Endothelial cell of umbilical vein (primary cell): ENCODE measurements at regions not wholly inside any gene's neighbourhood (a gene's known extent, or its start where the extent isn't known, plus 50 kb on each side); places are given as distances from the start of the nearest gene placed in this dataset.

Experiments
- BruUV-seq: library from RNA; stranded (reverse); fragments of 400-500 nt; replicated peaks from 2 replicates; lab custom pipeline; 2021; lab: Mats Ljungman, UMichigan
- CTCF ChIA-PET: fragments of 300-600, 350-600 bp; sonication (Branson Sonifier 250); formaldehyde crosslinking; loops from one replicate; lab custom pipeline; 2021; ENCODE audit warnings: antibody characterized with exemption, inconsistent platforms; lab: Charles Lee
- POLR2A ChIA-PET: fragments of 300-600, 350-600 bp; sonication (Branson Sonifier 250); formaldehyde crosslinking; loops from one replicate; lab custom pipeline; 2021; ENCODE audit warnings: antibody characterized with exemption, inconsistent platforms; lab: Charles Lee
- DNase-seq: peaks from one replicate; pipeline ENCODE4 v3.0.0-alpha.2; 2011; ENCODE audit warnings: low read depth, low spot score
- FAIRE-seq: peaks from 2 replicates; lab custom pipeline; 2011; peaks lifted over from hg19 to GRCh38; lab: Jason Lieb, UNC
- H2AFZ ChIP-seq: 2 replicates; pipeline ENCODE4 v1.6.0; 2012; ENCODE audit warnings: low read depth, low read length, control low read depth, inconsistent platforms
- H3K27ac ChIP-seq: 2 replicates; pipeline ENCODE4 v1.5.1; 2011; ENCODE audit warnings: low read depth, mild to moderate bottlenecking, control low read depth, low read length, moderate library complexity; ENCODE audit not compliant: insufficient read depth
- H3K27me3 ChIP-seq, 2 experiments: 2 replicates each; pipeline versions ENCODE4 v1.6.0 to v1.6.1; 2011; ENCODE audit warnings: low read length in 2 of 2, mixed read lengths in 1 of 2; ENCODE audit not compliant: control insufficient read depth in 2 of 2, insufficient read depth in 2 of 2
- H3K36me3 ChIP-seq, 2 experiments: 2 replicates in 1 of 2; 3 replicates in 1 of 2; pipeline ENCODE4 v1.5.1; 2011; ENCODE audit warnings: low read length in 2 of 2, mild to moderate bottlenecking in 1 of 2, moderate library complexity in 1 of 2; ENCODE audit not compliant: control insufficient read depth in 2 of 2, insufficient read depth in 2 of 2; ENCODE audit errors: extremely low read depth in 1 of 2
- H3K4me1 ChIP-seq: 3 replicates; pipeline ENCODE4 v1.5.1; 2011; ENCODE audit warnings: mild to moderate bottlenecking, low read length; ENCODE audit not compliant: control insufficient read depth, insufficient read depth; ENCODE audit errors: extremely low read depth
- H3K4me2 ChIP-seq: 2 replicates; pipeline ENCODE4 v1.6.1; 2011; ENCODE audit warnings: low read length, control low read depth, mixed read lengths; ENCODE audit not compliant: insufficient read depth
- H3K4me3 ChIP-seq, 3 experiments: fragments of 200-600 bp in 1 of 3; sonication (generic), shearing (Covaris generic) in 1 of 3; replicated peaks in 1 of 3; 2 replicates each; pipeline ENCODE4 v1.5.1; 2011 to 2016; ENCODE audit warnings: control low read depth in 3 of 3, low read length in 3 of 3, mild to moderate bottlenecking in 2 of 3, inconsistent platforms in 1 of 3, low read depth in 1 of 3, moderate library complexity in 1 of 3; ENCODE audit not compliant: insufficient read depth in 1 of 3
- H3K79me2 ChIP-seq: 2 replicates; pipeline ENCODE4 v1.6.0; 2012; ENCODE audit warnings: low read length, inconsistent platforms; ENCODE audit not compliant: control insufficient read depth, insufficient read depth
- H3K9ac ChIP-seq: replicated peaks from 2 replicates; pipeline ENCODE3; 2011; ENCODE audit warnings: low read length, control low read depth; ENCODE audit not compliant: insufficient read depth; ENCODE audit errors: extremely low read depth
- H3K9me1 ChIP-seq: replicated peaks from 3 replicates; pipeline ENCODE4 v1.6.0; 2011; ENCODE audit warnings: mild to moderate bottlenecking, low read length; ENCODE audit not compliant: control insufficient read depth, insufficient read depth; ENCODE audit errors: extremely low read depth
- H3K9me3 ChIP-seq: replicated peaks from 2 replicates; pipeline ENCODE4 v1.5.1; 2012; ENCODE audit warnings: low read length, inconsistent platforms; ENCODE audit not compliant: control insufficient read depth, insufficient read depth
- H4K20me1 ChIP-seq: replicated peaks from 2 replicates; pipeline ENCODE3; 2011; ENCODE audit warnings: mild to moderate bottlenecking, low read length; ENCODE audit not compliant: control insufficient read depth, insufficient read depth; ENCODE audit errors: extremely low read depth
- EZH2 ChIP-seq: IDR thresholded peaks from 2 replicates; pipeline ENCODE4 v1.6.1; 2012; ENCODE audit warnings: borderline replicate concordance, low read depth, mild to moderate bottlenecking, moderate library complexity, low read length, inconsistent platforms; ENCODE audit not compliant: severe bottlenecking
- FOS ChIP-seq: IDR thresholded peaks from 2 replicates; pipeline ENCODE4 v1.6.1; 2011; ENCODE audit warnings: mild to moderate bottlenecking, low read length, moderate library complexity, borderline replicate concordance; ENCODE audit not compliant: insufficient read depth
- GATA2 ChIP-seq: IDR thresholded peaks from 2 replicates; pipeline ENCODE4 v1.7.0; 2011; ENCODE audit warnings: low read depth, mild to moderate bottlenecking, moderate library complexity, mixed read lengths, low read length; ENCODE audit not compliant: insufficient read length, insufficient read depth
- JUN ChIP-seq: IDR thresholded peaks from 2 replicates; pipeline ENCODE4 v1.6.1; 2011; ENCODE audit warnings: borderline replicate concordance, low read depth; ENCODE audit not compliant: insufficient read length, insufficient read depth
- MYC ChIP-seq: IDR thresholded peaks from one replicate; pipeline ENCODE4 v1.6.1; 2011; ENCODE audit warnings: mild to moderate bottlenecking, low read depth, low read length
- POLR2A ChIP-seq: IDR thresholded peaks from 2 replicates; pipeline ENCODE4 v1.6.1; 2012; ENCODE audit warnings: low read depth, mild to moderate bottlenecking, control low read depth, low read length
- POLR2AphosphoS5 ChIP-seq: IDR thresholded peaks from 2 replicates; pipeline ENCODE4 v1.6.1; 2012; ENCODE audit warnings: low read depth, mild to moderate bottlenecking, control low read depth, low read length, moderate library complexity; ENCODE audit not compliant: insufficient read depth
- dilution Hi-C: fragments of 300-500 bp; cut with MboI; formaldehyde crosslinking; loops from one replicate; pipeline ENCODE4 v1.15.0; 2019; ENCODE audit warnings: low sequenced_read_pairs; ENCODE audit not compliant: extremely low pct_ligation_motif_present
- intact Hi-C: fragments of 100-400 bp; cut with micrococcal nuclease; formaldehyde crosslinking; loops from one replicate; pipeline ENCODE4 v1.10.0; 2022
- TF ChIP-seq, protein P1 (sequence below), 2 donors: IDR thresholded peaks; 1 replicate in 1 of 2; 2 replicates in 1 of 2; pipeline ENCODE4 v1.5.1; 2011; ENCODE audit warnings: low read length in 2 of 2, mild to moderate bottlenecking in 2 of 2, moderate library complexity in 2 of 2, control low read depth in 1 of 2, inconsistent platforms in 1 of 2, low read depth in 1 of 2; ENCODE audit not compliant: insufficient read depth in 1 of 2; ENCODE audit errors: extremely low read depth in 1 of 2
- TF ChIP-seq, protein P2 (sequence below): IDR thresholded peaks from 2 replicates; pipeline ENCODE4 v1.6.1; 2011; ENCODE audit not compliant: insufficient read depth, insufficient read length

DNA sequence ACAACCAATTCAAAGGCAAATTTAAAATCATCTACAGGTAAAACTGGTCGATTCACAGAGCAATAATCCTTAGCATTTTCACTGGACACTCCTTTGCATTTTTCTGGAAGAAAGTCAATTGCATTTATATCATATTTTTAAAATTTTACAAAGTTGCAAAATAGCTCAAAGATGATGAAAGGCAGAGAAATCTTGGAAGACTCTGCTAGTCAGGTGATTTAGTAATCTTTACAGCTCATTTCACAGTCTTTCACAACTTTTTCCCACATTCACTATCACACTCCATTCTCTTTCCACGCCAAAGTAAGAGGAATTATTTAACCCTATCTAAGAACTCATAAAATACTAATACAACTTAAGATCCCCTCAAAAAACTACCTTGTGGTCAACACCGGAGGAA, 1063.8 kb downstream of the EFNB2 start:
- Histone ChIP-seq H2AFZ (no peak overlapping the region), H3K27ac (no peak overlapping the region), H3K9me1 (no peaks in the 10 kb centered on the region), H3K4me1 (no peaks in the 10 kb centered on the region), H3K27me3 (no peaks in the 10 kb centered on the region), H3K9me3 (no peaks in the 10 kb centered on the region), H4K20me1 (no peaks in the 10 kb centered on the region), H3K4me2 (no peak overlapping the region), H3K36me3 (no peaks in the 10 kb centered on the region), H3K79me2 (no peaks in the 10 kb centered on the region), H3K9ac (no peak overlapping the region), H3K4me3 (no peak overlapping the region)
- POLR2A ChIA-PET: no interaction called here
- BruUV-seq: no TSS peak
- TF ChIP-seq GATA2 (no peak), EZH2 (no peak), POLR2A (no peak), FOS (no peak), JUN (no peak), MYC (no peak), POLR2AphosphoS5 (no peak)
- TF ChIP-seq, protein P1, sequence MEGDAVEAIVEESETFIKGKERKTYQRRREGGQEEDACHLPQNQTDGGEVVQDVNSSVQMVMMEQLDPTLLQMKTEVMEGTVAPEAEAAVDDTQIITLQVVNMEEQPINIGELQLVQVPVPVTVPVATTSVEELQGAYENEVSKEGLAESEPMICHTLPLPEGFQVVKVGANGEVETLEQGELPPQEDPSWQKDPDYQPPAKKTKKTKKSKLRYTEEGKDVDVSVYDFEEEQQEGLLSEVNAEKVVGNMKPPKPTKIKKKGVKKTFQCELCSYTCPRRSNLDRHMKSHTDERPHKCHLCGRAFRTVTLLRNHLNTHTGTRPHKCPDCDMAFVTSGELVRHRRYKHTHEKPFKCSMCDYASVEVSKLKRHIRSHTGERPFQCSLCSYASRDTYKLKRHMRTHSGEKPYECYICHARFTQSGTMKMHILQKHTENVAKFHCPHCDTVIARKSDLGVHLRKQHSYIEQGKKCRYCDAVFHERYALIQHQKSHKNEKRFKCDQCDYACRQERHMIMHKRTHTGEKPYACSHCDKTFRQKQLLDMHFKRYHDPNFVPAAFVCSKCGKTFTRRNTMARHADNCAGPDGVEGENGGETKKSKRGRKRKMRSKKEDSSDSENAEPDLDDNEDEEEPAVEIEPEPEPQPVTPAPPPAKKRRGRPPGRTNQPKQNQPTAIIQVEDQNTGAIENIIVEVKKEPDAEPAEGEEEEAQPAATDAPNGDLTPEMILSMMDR (IDR thresholded peaks at IDR 0.05; ENCODE audit: extremely low read depth in 1 of 2, insufficient read depth in 1 of 2, low read depth in 1 of 2, low read length in 2 of 2): no peak
- TF ChIP-seq, protein P2, sequence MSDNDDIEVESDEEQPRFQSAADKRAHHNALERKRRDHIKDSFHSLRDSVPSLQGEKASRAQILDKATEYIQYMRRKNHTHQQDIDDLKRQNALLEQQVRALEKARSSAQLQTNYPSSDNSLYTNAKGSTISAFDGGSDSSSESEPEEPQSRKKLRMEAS: no peak
- no peak for DNase-seq
- FAIRE-seq: no peak
- CTCF ChIA-PET: no interaction called here
- intact Hi-C loops (no loop called here), dilution Hi-C loops (no loop called here)
